GM18907 (cell line): ENCODE measurements at regions not wholly inside any gene's neighbourhood (a gene's known extent, or its start where the extent isn't known, plus 50 kb on each side); places are given as distances from the start of the nearest gene placed in this dataset.

Source experiments
- ATAC-seq: cut with Tn5 transposase; IDR thresholded peaks from one replicate; pipeline ENCODE4 v1.9.1; 2021; ENCODE audit warnings: mild to moderate bottlenecking, moderate library complexity; ENCODE audit not compliant: unreplicated experiment

GRCh38 chr10:131658476-131659110 is 242.2 kb upstream of the PPP2R2D start:
- no peak for ATAC-seq

GRCh38 chr10:131660427-131660826 is 240.4 kb upstream of the PPP2R2D start:
- ATAC-seq = no peak

- ATAC-seq = no peak
Measured at GRCh38 chr10:131662851-131663250, 238.0 kb upstream of the PPP2R2D start.

- no peak for ATAC-seq
Measured at GRCh38 chr10:131663351-131663750, 237.5 kb upstream of the PPP2R2D start.

- no peak for ATAC-seq
Measured at GRCh38 chr10:131666091-131666490, 234.7 kb upstream of the PPP2R2D start.

- no peak for ATAC-seq
Measured at GRCh38 chr10:131667047-131667446, 233.8 kb upstream of the PPP2R2D start.

- ATAC-seq = no peak
Measured at GRCh38 chr10:131667561-131667960, 233.2 kb upstream of the PPP2R2D start.

GRCh38 chr10:131668903-131669302 is 231.9 kb upstream of the PPP2R2D start:
- ATAC-seq = no peak

GRCh38 chr10:131669838-131670237 is 231.0 kb upstream of the PPP2R2D start:
- no peak for ATAC-seq

GRCh38 chr10:131670341-131670740 is 230.5 kb upstream of the PPP2R2D start:
- no peak for ATAC-seq

GRCh38 chr10:131673396-131673795 is 227.4 kb upstream of the PPP2R2D start:
- ATAC-seq = no peak

GRCh38 chr10:131674130-131674529 is 226.7 kb upstream of the PPP2R2D start:
- no peak for ATAC-seq

GRCh38 chr10:131675104-131675503 is 225.7 kb upstream of the PPP2R2D start:
- ATAC-seq = no peak

GRCh38 chr10:131676046-131676799 is 224.6 kb upstream of the PPP2R2D start:
- no peak for ATAC-seq

- ATAC-seq = no peak
Measured at GRCh38 chr10:131676800-131677421, 223.9 kb upstream of the PPP2R2D start.

- no peak for ATAC-seq
Measured at GRCh38 chr10:131677671-131678070, 223.1 kb upstream of the PPP2R2D start.

- no peak for ATAC-seq
Measured at GRCh38 chr10:131678171-131678570, 222.6 kb upstream of the PPP2R2D start.

- ATAC-seq = no peak
Measured at GRCh38 chr10:131678613-131679012, 222.2 kb upstream of the PPP2R2D start.

- ATAC-seq = no peak
Measured at GRCh38 chr10:131679926-131680325, 220.9 kb upstream of the PPP2R2D start.

GRCh38 chr10:131681122-131681521 is 219.7 kb upstream of the PPP2R2D start:
- ATAC-seq = no peak

- ATAC-seq = no peak
Measured at GRCh38 chr10:131681656-131682055, 219.2 kb upstream of the PPP2R2D start.
